Neural cell (in vitro differentiated cells): ENCODE measurements at regions not wholly inside any gene's neighbourhood (a gene's known extent, or its start where the extent isn't known, plus 50 kb on each side); places are given as distances from the start of the nearest gene placed in this dataset.

Experiments
- CTCF ChIP-seq: fragments of 450-650 bp; IDR thresholded peaks from 2 replicates; pipeline ENCODE4 v1.5.1; 2014; ENCODE audit warnings: antibody characterized with exemption, mild to moderate bottlenecking, moderate library complexity; ENCODE audit not compliant: poor library complexity, severe bottlenecking
- EP300 ChIP-seq: fragments of 450-650 bp; conservative IDR thresholded peaks from 2 replicates; pipeline ENCODE4 v1.6.1; 2014; ENCODE audit warnings: antibody characterized with exemption, mild to moderate bottlenecking, moderate library complexity; ENCODE audit not compliant: poor library complexity, severe bottlenecking
- EZH2 ChIP-seq: fragments of 200-600, 300-800 bp; shearing (Covaris generic), sonication (generic); IDR thresholded peaks from 2 replicates; pipeline ENCODE4 v1.6.1; 2014; ENCODE audit warnings: antibody characterized with exemption, low read length, borderline replicate concordance, mild to moderate bottlenecking; ENCODE audit not compliant: insufficient read depth, poor library complexity, severe bottlenecking
- MXI1 ChIP-seq: fragments of 450-650 bp; conservative IDR thresholded peaks from 2 replicates; pipeline ENCODE4 v1.6.1; 2014; ENCODE audit warnings: antibody characterized with exemption, mild to moderate bottlenecking; ENCODE audit not compliant: poor library complexity, severe bottlenecking
- POLR2AphosphoS5 ChIP-seq: IDR thresholded peaks from 2 replicates; pipeline ENCODE4 v1.6.1; 2012
- RAD21 ChIP-seq: fragments of 450-650 bp; conservative IDR thresholded peaks from 2 replicates; pipeline ENCODE4 v1.6.1; 2014; ENCODE audit warnings: antibody characterized with exemption, mild to moderate bottlenecking, moderate library complexity
- REST ChIP-seq: IDR thresholded peaks from 2 replicates; pipeline ENCODE4 v1.6.1; 2012; ENCODE audit warnings: borderline replicate concordance

GRCh38 chr3:56970461-56970879, 90.0 kb upstream of the SPATA12 start:
- no peak for TF ChIP-seq CTCF
- TF ChIP-seq REST, result no peak
- no peak for TF ChIP-seq EZH2
- TF ChIP-seq EP300, result no peak
- TF ChIP-seq POLR2AphosphoS5, result no peak
- TF ChIP-seq RAD21, result no peak
- TF ChIP-seq MXI1, result no peak
